ENCODE measurements at regions not wholly inside any gene's neighbourhood (a gene's known extent, or its start where the extent isn't known, plus 50 kb on each side); places are given as distances from the start of the nearest gene placed in this dataset.

DNA sequence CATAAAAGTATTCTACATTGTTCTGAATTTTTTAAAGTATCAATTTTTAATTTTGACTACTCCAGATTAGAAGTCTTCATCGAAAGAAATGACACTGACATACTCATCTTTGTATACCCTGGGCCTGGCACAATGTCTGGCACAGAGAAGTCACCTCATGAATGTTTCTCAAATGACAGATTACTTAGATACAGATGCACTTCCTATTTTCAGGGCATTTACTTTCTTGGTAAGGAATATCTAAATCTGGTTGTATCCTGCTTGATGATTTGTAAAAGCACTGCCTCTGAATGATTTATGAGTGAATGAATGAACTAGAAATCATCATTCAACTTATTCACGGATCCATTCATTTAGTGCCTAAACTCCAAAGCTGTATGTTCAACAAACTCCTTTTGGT is 1784.7 kb downstream of the LRRC4C start:
- peaks cover 0 to 3% (median 0%) of the 10 kb centered on the region in 3 donors for H3K9me3 ChIP-seq
- intact Hi-C loops (cut with DNase I) = no loop called here

GRCh38 chr11:39674024-39674423 is 1785.4 kb downstream of the LRRC4C start:
- TF ChIP-seq POLR2A (IDR thresholded peaks at IDR 0.05) = no peak
- TF ChIP-seq, protein P1, sequence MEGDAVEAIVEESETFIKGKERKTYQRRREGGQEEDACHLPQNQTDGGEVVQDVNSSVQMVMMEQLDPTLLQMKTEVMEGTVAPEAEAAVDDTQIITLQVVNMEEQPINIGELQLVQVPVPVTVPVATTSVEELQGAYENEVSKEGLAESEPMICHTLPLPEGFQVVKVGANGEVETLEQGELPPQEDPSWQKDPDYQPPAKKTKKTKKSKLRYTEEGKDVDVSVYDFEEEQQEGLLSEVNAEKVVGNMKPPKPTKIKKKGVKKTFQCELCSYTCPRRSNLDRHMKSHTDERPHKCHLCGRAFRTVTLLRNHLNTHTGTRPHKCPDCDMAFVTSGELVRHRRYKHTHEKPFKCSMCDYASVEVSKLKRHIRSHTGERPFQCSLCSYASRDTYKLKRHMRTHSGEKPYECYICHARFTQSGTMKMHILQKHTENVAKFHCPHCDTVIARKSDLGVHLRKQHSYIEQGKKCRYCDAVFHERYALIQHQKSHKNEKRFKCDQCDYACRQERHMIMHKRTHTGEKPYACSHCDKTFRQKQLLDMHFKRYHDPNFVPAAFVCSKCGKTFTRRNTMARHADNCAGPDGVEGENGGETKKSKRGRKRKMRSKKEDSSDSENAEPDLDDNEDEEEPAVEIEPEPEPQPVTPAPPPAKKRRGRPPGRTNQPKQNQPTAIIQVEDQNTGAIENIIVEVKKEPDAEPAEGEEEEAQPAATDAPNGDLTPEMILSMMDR (IDR thresholded peaks at IDR 0.05) = no peak
- Histone ChIP-seq H3K36me3 (replicated peaks in 1 of 2; ENCODE audit: insufficient read depth in 1 of 2, low read depth in 2 of 2) (no peaks in the 10 kb centered on the region), H3K9me3 (no peaks in the 10 kb centered on the region), H3K4me1 (no peaks in the 10 kb centered on the region), H3K4me3 (no peak overlapping the region), H3K27me3 (no peaks in the 10 kb centered on the region), H3K27ac (no peak overlapping the region)
- intact Hi-C loops (cut with DNase I) = no loop called here
- ATAC-seq (no peak), DNase-seq (no peak)
- 63 to 66% methylated on average over 3 of the region's 3 CpGs for WGBS, 2 donors

More for the DNA sequence above, 1784.7 kb downstream of the LRRC4C start:
- no peak for ATAC-seq
- TF ChIP-seq POLR2A (IDR thresholded peaks at IDR 0.05) = no peak
- TF ChIP-seq, protein P1 (IDR thresholded peaks at IDR 0.05) = no peak
- Histone ChIP-seq H3K27me3 (no peaks in the 10 kb centered on the region), H3K36me3 (replicated peaks in 1 of 2; ENCODE audit: insufficient read depth in 1 of 2, low read depth in 2 of 2) (no peaks in the 10 kb centered on the region), H3K4me3 (no peak overlapping the region), H3K27ac (no peak overlapping the region), H3K4me1 (no peaks in the 10 kb centered on the region)
- DNase-seq = no peak
- 43 to 49% methylated on average over 2 of the region's 2 CpGs for WGBS, 2 donors

- intact Hi-C loops (cut with DNase I) = no loop called here
- ATAC-seq (no peak), DNase-seq (no peak)
- H3K4me3 ChIP-seq = no peak overlapping the region
- H3K4me1 ChIP-seq = no peaks in the 10 kb centered on the region
- 33 to 48% methylated on average over 4 of the region's 4 CpGs for WGBS, 2 donors
- TF ChIP-seq POLR2A (IDR thresholded peaks at IDR 0.05) = no peak
- TF ChIP-seq, protein P1 (IDR thresholded peaks at IDR 0.05) = no peak
- no peak overlapping the region for H3K27ac ChIP-seq
- no peaks in the 10 kb centered on the region for H3K36me3 ChIP-seq (replicated peaks in 1 of 2; ENCODE audit: insufficient read depth in 1 of 2, low read depth in 2 of 2)
- H3K27me3 ChIP-seq = no peaks in the 10 kb centered on the region
- peaks cover 0 to 3% (median 0%) of the 10 kb centered on the region in 3 donors for H3K9me3 ChIP-seq
Observed at GRCh38 chr11:39668640-39669039, 1790.8 kb downstream of the LRRC4C start.

DNA sequence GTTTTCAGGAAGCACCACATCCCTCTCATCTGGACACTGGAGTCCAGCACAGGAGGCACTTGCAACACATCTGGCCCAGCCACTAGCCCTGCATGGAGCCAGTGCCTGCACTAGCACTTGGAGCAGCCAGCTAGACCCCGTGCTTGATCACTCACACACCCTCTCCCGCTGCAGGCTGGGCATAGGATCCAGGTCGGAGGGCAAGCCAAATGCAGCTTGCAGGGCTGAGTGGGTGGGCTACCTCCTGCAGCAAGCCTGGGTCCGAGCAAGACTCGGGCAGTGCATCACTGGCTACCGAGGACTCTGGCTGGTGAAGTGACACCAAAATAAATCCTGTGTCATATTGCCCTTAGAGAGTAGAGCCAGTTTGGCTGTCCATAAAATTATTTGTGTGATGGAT is 1795.4 kb downstream of the LRRC4C start:
- 74% methylated on average over 6 of the region's 6 CpGs; no CpG with 5 or more reads in 1 of the 2 donors for WGBS, 2 donors
- Histone ChIP-seq H3K4me3 (no peak overlapping the region), H3K9me3 (peaks cover 0 to 8% (median 0%) of the 10 kb centered on the region in 3 donors), H3K4me1 (no peaks in the 10 kb centered on the region), H3K36me3 (replicated peaks in 1 of 2; ENCODE audit: insufficient read depth in 1 of 2, low read depth in 2 of 2) (no peaks in the 10 kb centered on the region), H3K27ac (no peak overlapping the region), H3K27me3 (no peaks in the 10 kb centered on the region)
- no peak for ATAC-seq
- TF ChIP-seq, protein P1 (IDR thresholded peaks at IDR 0.05) = no peak
- no peak for TF ChIP-seq POLR2A (IDR thresholded peaks at IDR 0.05)
- DNase-seq = no peak
- intact Hi-C loops (cut with DNase I) = no loop called here

DNA sequence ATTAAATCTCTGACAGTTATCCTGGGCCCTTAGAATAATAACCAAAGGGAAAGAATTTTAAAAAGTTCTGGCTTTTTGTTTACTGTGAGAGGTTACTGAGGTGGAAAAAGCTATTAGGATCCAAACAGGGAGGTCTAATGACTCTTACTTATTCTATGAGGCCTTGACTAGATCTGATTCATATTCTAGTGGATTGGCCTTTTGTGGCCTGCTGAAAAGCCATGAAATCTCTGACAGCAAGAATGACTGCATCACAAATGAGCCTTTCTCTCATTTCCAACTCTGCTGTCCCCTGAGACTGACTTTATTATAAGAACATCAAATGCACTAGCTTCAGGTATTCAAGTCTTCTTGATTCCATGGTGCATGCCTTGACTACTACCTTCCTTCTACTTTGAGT is 1797.6 kb downstream of the LRRC4C start:
- Histone ChIP-seq H3K4me3 (no peak overlapping the region), H3K4me1 (no peaks in the 10 kb centered on the region), H3K27ac (no peak overlapping the region), H3K36me3 (replicated peaks in 1 of 2; ENCODE audit: insufficient read depth in 1 of 2, low read depth in 2 of 2) (no peaks in the 10 kb centered on the region), H3K9me3 (peaks cover 0 to 8% (median 0%) of the 10 kb centered on the region in 3 donors), H3K27me3 (no peaks in the 10 kb centered on the region)
- no peak for TF ChIP-seq POLR2A (IDR thresholded peaks at IDR 0.05)
- TF ChIP-seq, protein P1 (IDR thresholded peaks at IDR 0.05) = no peak
- intact Hi-C loops (cut with DNase I) = no loop called here
- no peak for DNase-seq
- no peak for ATAC-seq

Data from body of pancreas (tissue), 4 donors.